Liver (tissue), 3 donors: ENCODE measurements at regions not wholly inside any gene's neighbourhood (a gene's known extent, or its start where the extent isn't known, plus 50 kb on each side); places are given as distances from the start of the nearest gene placed in this dataset.

Experiments
- ATF3 ChIP-seq: IDR thresholded peaks from 2 replicates; pipeline ENCODE4 v1.6.1; 2016; ENCODE audit warnings: antibody characterized with exemption
- EGR1 ChIP-seq, 2 donors: IDR thresholded peaks; 2 replicates each; pipeline ENCODE4 v1.6.1; 2016 to 2018; ENCODE audit warnings: antibody characterized with exemption in 2 of 2, low read depth in 2 of 2
- GABPA ChIP-seq, 2 donors: IDR thresholded peaks in 1 of 2; conservative IDR thresholded peaks in 1 of 2; 2 replicates each; pipeline ENCODE4 v1.6.1; 2016; ENCODE audit warnings: antibody characterized with exemption in 2 of 2, mild to moderate bottlenecking in 1 of 2, moderate library complexity in 1 of 2
- HNF4G ChIP-seq: IDR thresholded peaks from 2 replicates; pipeline ENCODE4 v1.6.1; 2016; ENCODE audit warnings: antibody characterized with exemption
- TAF1 ChIP-seq: conservative IDR thresholded peaks from 2 replicates; pipeline ENCODE4 v1.6.1; 2016; ENCODE audit warnings: antibody characterized with exemption, mild to moderate bottlenecking
- TF ChIP-seq, protein P1 (sequence below): fragments of 150-350 bp; IDR thresholded peaks from 2 replicates; pipeline ENCODE4 v1.5.1; 2017; ENCODE audit warnings: improper control_type of control experiment, low read depth, low read length; ENCODE audit not compliant: missing input control
- TF ChIP-seq, protein P2 (sequence below): IDR thresholded peaks from 2 replicates; pipeline ENCODE4 v1.6.1; 2016; ENCODE audit warnings: antibody characterized with exemption, mild to moderate bottlenecking
- TF ChIP-seq, protein P3 (sequence below): IDR thresholded peaks from 2 replicates; pipeline ENCODE4 v1.6.1; 2016; ENCODE audit warnings: antibody characterized with exemption
- donor health status: healthy.
- donor health status: healthy.

- TF ChIP-seq, protein P1, sequence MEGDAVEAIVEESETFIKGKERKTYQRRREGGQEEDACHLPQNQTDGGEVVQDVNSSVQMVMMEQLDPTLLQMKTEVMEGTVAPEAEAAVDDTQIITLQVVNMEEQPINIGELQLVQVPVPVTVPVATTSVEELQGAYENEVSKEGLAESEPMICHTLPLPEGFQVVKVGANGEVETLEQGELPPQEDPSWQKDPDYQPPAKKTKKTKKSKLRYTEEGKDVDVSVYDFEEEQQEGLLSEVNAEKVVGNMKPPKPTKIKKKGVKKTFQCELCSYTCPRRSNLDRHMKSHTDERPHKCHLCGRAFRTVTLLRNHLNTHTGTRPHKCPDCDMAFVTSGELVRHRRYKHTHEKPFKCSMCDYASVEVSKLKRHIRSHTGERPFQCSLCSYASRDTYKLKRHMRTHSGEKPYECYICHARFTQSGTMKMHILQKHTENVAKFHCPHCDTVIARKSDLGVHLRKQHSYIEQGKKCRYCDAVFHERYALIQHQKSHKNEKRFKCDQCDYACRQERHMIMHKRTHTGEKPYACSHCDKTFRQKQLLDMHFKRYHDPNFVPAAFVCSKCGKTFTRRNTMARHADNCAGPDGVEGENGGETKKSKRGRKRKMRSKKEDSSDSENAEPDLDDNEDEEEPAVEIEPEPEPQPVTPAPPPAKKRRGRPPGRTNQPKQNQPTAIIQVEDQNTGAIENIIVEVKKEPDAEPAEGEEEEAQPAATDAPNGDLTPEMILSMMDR = no peak
- TF ChIP-seq, protein P2, sequence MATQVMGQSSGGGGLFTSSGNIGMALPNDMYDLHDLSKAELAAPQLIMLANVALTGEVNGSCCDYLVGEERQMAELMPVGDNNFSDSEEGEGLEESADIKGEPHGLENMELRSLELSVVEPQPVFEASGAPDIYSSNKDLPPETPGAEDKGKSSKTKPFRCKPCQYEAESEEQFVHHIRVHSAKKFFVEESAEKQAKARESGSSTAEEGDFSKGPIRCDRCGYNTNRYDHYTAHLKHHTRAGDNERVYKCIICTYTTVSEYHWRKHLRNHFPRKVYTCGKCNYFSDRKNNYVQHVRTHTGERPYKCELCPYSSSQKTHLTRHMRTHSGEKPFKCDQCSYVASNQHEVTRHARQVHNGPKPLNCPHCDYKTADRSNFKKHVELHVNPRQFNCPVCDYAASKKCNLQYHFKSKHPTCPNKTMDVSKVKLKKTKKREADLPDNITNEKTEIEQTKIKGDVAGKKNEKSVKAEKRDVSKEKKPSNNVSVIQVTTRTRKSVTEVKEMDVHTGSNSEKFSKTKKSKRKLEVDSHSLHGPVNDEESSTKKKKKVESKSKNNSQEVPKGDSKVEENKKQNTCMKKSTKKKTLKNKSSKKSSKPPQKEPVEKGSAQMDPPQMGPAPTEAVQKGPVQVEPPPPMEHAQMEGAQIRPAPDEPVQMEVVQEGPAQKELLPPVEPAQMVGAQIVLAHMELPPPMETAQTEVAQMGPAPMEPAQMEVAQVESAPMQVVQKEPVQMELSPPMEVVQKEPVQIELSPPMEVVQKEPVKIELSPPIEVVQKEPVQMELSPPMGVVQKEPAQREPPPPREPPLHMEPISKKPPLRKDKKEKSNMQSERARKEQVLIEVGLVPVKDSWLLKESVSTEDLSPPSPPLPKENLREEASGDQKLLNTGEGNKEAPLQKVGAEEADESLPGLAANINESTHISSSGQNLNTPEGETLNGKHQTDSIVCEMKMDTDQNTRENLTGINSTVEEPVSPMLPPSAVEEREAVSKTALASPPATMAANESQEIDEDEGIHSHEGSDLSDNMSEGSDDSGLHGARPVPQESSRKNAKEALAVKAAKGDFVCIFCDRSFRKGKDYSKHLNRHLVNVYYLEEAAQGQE = no peak
- no peak for TF ChIP-seq HNF4G
- TF ChIP-seq TAF1 = no peak
- TF ChIP-seq, protein P3, sequence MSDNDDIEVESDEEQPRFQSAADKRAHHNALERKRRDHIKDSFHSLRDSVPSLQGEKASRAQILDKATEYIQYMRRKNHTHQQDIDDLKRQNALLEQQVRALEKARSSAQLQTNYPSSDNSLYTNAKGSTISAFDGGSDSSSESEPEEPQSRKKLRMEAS = no peak
- TF ChIP-seq ATF3 = no peak
- TF ChIP-seq EGR1 (IDR thresholded peaks at IDR 0.05; ENCODE audit: low read depth in 2 of 2) = no peak
- no peak for TF ChIP-seq GABPA (IDR thresholded peaks at IDR 0.05 in 1 of 2, conservative IDR thresholded peaks at IDR 0.05 in 1 of 2)
Observed at GRCh38 chr2:76180676-76181075, 470.0 kb upstream of the GCFC2 start.
